GM12878 (cell line): ENCODE measurements at regions not wholly inside any gene's neighbourhood (a gene's known extent, or its start where the extent isn't known, plus 50 kb on each side); places are given as distances from the start of the nearest gene placed in this dataset.

Source experiments
- EZH2 ChIP-seq: IDR thresholded peaks from 2 replicates; pipeline ENCODE4 v1.6.1; 2012; ENCODE audit warnings: low read depth, mild to moderate bottlenecking, control low read depth, inconsistent platforms, low read length, borderline replicate concordance; ENCODE audit not compliant: control insufficient read depth
- NFYB ChIP-seq: IDR thresholded peaks from 2 replicates; pipeline ENCODE4 v1.6.1; 2011; ENCODE audit warnings: low read depth, mild to moderate bottlenecking, low read length, improper control_type of control experiment, moderate library complexity; ENCODE audit not compliant: insufficient read depth
- POLR2A ChIP-seq: IDR thresholded peaks from 2 replicates; pipeline ENCODE4 v1.6.1; 2011; ENCODE audit warnings: low read depth, mild to moderate bottlenecking, low read length
- POLR2AphosphoS5 ChIP-seq: IDR thresholded peaks from 2 replicates; pipeline ENCODE4 v1.6.1; 2011; ENCODE audit warnings: mild to moderate bottlenecking, low read length, inconsistent platforms
- REST ChIP-seq: IDR thresholded peaks from 2 replicates; pipeline ENCODE4 v1.6.1; 2012; ENCODE audit warnings: mild to moderate bottlenecking, low read depth, low read length
- TAF1 ChIP-seq: IDR thresholded peaks from 2 replicates; pipeline ENCODE4 v1.6.1; 2011; ENCODE audit warnings: mild to moderate bottlenecking, low read depth, low read length, borderline replicate concordance
- ZNF24 ChIP-seq: fragments of 450-650 bp; IDR thresholded peaks from 2 replicates; pipeline ENCODE4 v1.6.1; 2017; ENCODE audit warnings: antibody characterized with exemption, mild to moderate bottlenecking
- TF ChIP-seq, protein P1 (sequence below), 3 experiments: IDR thresholded peaks in 2 of 3; conservative IDR thresholded peaks in 1 of 3; 2 replicates each; pipeline ENCODE4 v1.5.1; 2011; ENCODE audit warnings: low read depth in 3 of 3, low read length in 3 of 3, mild to moderate bottlenecking in 3 of 3, control low read depth in 2 of 3, moderate library complexity in 2 of 3, inconsistent platforms in 1 of 3, mixed read lengths in 1 of 3; ENCODE audit not compliant: control insufficient read depth in 2 of 3, insufficient read depth in 1 of 3; ENCODE audit errors: extremely low read depth in 1 of 3

GRCh38 chr15:79598639-79599038 is 166.5 kb downstream of the MINAR1 start:
- TF ChIP-seq, protein P1, sequence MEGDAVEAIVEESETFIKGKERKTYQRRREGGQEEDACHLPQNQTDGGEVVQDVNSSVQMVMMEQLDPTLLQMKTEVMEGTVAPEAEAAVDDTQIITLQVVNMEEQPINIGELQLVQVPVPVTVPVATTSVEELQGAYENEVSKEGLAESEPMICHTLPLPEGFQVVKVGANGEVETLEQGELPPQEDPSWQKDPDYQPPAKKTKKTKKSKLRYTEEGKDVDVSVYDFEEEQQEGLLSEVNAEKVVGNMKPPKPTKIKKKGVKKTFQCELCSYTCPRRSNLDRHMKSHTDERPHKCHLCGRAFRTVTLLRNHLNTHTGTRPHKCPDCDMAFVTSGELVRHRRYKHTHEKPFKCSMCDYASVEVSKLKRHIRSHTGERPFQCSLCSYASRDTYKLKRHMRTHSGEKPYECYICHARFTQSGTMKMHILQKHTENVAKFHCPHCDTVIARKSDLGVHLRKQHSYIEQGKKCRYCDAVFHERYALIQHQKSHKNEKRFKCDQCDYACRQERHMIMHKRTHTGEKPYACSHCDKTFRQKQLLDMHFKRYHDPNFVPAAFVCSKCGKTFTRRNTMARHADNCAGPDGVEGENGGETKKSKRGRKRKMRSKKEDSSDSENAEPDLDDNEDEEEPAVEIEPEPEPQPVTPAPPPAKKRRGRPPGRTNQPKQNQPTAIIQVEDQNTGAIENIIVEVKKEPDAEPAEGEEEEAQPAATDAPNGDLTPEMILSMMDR (IDR thresholded peaks at IDR 0.05 in 2 of 3, conservative IDR thresholded peaks at IDR 0.05 in 1 of 3; ENCODE audit: control insufficient read depth in 2 of 3, extremely low read depth in 1 of 3, insufficient read depth in 1 of 3, low read depth in 3 of 3, low read length in 3 of 3), result no peak
- TF ChIP-seq POLR2AphosphoS5 (no peak), TAF1 (no peak), POLR2A (no peak), ZNF24 (no peak), NFYB (no peak), EZH2 (no peak), REST (no peak)
